DND-41 (cell line): ENCODE measurements at regions not wholly inside any gene's neighbourhood (a gene's known extent, or its start where the extent isn't known, plus 50 kb on each side); places are given as distances from the start of the nearest gene placed in this dataset.

Experiments used
- CTCF ChIP-seq: IDR thresholded peaks from 2 replicates; pipeline ENCODE4 v1.5.1; 2012; ENCODE audit warnings: borderline replicate concordance, low read length, moderate library complexity, mild to moderate bottlenecking; ENCODE audit not compliant: poor library complexity, severe bottlenecking; ENCODE audit errors: extremely low read depth
- EZH2 ChIP-seq: IDR thresholded peaks from 3 replicates; pipeline ENCODE4 v1.6.1; 2012; ENCODE audit warnings: borderline replicate concordance, low read depth, mild to moderate bottlenecking, moderate library complexity, low read length, inconsistent platforms; ENCODE audit not compliant: severe bottlenecking

DNA sequence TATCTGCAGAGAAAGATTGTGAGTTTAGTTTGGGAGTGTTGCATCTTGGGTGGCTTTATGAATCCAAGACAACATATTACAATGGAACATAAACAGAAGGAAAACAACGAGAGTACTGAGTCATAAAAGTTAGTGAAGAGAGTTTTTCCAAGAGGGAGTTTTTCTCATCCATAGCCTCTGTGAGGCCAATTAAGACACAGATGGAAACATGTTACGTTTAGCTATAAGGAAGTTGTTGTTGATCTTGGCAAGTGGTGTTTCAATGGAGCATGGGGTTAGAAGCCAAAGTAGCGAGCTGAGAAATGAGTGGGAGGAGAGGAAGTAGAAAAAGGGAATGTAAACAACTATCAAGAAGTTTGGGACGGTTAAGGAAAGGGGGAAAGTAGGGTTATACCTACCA lies 53.3 kb upstream of the SPATA31D4 start:
- no peak for TF ChIP-seq CTCF
- TF ChIP-seq EZH2: no peak
